H1 (cell line): ENCODE measurements at regions not wholly inside any gene's neighbourhood (a gene's known extent, or its start where the extent isn't known, plus 50 kb on each side); places are given as distances from the start of the nearest gene placed in this dataset.

Experiments used
- CTCF ChIA-PET: fragments of 300-600 bp; sonication (Branson Sonifier 250); formaldehyde crosslinking; loops from one replicate; lab custom pipeline; 2021; ENCODE audit not compliant: partially characterized antibody; lab: Charles Lee
- POLR2A ChIA-PET: fragments of 300-600 bp; sonication (Branson Sonifier 250); formaldehyde crosslinking; loops from one replicate; lab custom pipeline; 2021; ENCODE audit warnings: inconsistent platforms; ENCODE audit not compliant: partially characterized antibody; lab: Charles Lee
- DNase-seq, 2 experiments: peaks; one replicate each; pipeline versions ENCODE4 v3.0.0 to v3.0.0-alpha.2; 2010 to 2022; ENCODE audit warnings: low spot score in 2 of 2, low read depth in 1 of 2, mixed read lengths in 1 of 2
- FAIRE-seq: peaks from 2 replicates; lab custom pipeline; 2011; peaks lifted over from hg19 to GRCh38; lab: Jason Lieb, UNC
- H2AFZ ChIP-seq: 2 replicates; pipeline ENCODE4 v1.8.1; 2012; ENCODE audit warnings: low read length, inconsistent platforms
- H2AK5ac ChIP-seq: 2 replicates; pipeline ENCODE4 v1.6.1; 2013; ENCODE audit warnings: low read depth, low read length
- H2BK120ac ChIP-seq: replicated peaks from 2 replicates; pipeline ENCODE3; 2013; ENCODE audit warnings: low read depth, low read length, inconsistent platforms
- H2BK12ac ChIP-seq: 2 replicates; pipeline ENCODE4 v1.6.1; 2013; ENCODE audit warnings: low read depth, low read length
- H2BK15ac ChIP-seq: 2 replicates; pipeline ENCODE4 v1.6.1; 2013; ENCODE audit warnings: low read length
- H2BK20ac ChIP-seq: 2 replicates; pipeline ENCODE4 v1.6.1; 2013; ENCODE audit warnings: low read length
- H2BK5ac ChIP-seq: 2 replicates; pipeline ENCODE4 v1.6.1; 2013; ENCODE audit warnings: low read depth, low read length
- H3K14ac ChIP-seq: 2 replicates; pipeline ENCODE4 v1.6.1; 2013; ENCODE audit warnings: inconsistent platforms; ENCODE audit not compliant: insufficient read length
- H3K18ac ChIP-seq: 2 replicates; pipeline ENCODE4 v1.6.1; 2013; ENCODE audit warnings: low read length; ENCODE audit errors: extremely low read depth
- H3K23ac ChIP-seq: 2 replicates; pipeline ENCODE4 v1.6.1; 2013; ENCODE audit warnings: inconsistent platforms; ENCODE audit not compliant: insufficient read length
- H3K23me2 ChIP-seq: 2 replicates; pipeline ENCODE4 v1.6.1; 2013; ENCODE audit warnings: low read depth, low read length
- H3K27ac ChIP-seq: 2 replicates; pipeline ENCODE4 v1.6.1; 2011; ENCODE audit warnings: low read depth, low read length, inconsistent platforms
- H3K27me3 ChIP-seq, 4 experiments: replicated peaks in 1 of 4; 1 replicate in 1 of 4; 2 replicates in 3 of 4; pipeline versions ENCODE4 v1.6.1 to v1.8.1; 2011 to 2013; ENCODE audit warnings: low read length in 3 of 4, mild to moderate bottlenecking in 3 of 4, inconsistent platforms in 2 of 4, mixed read lengths in 2 of 4, moderate library complexity in 1 of 4; ENCODE audit not compliant: control insufficient read depth in 3 of 4, insufficient read depth in 3 of 4; ENCODE audit errors: extremely low read depth in 1 of 4
- H3K36me3 ChIP-seq, 4 experiments: 2 replicates each; pipeline versions ENCODE4 v1.6.1 to v1.8.1; 2011 to 2013; ENCODE audit warnings: mild to moderate bottlenecking in 4 of 4, low read length in 3 of 4, moderate library complexity in 2 of 4, control low read depth in 1 of 4, inconsistent platforms in 1 of 4; ENCODE audit not compliant: insufficient read depth in 4 of 4, control insufficient read depth in 2 of 4
- H3K4ac ChIP-seq: replicated peaks from 2 replicates; pipeline ENCODE3; 2013; ENCODE audit warnings: low read length, low read depth, mixed read lengths, inconsistent platforms; ENCODE audit not compliant: insufficient read length
- H3K4me1 ChIP-seq, 4 experiments: replicated peaks in 1 of 4; 1 replicate in 1 of 4; 2 replicates in 3 of 4; pipeline versions ENCODE4 v1.6.1 to v1.8.1; 2011 to 2013; ENCODE audit warnings: low read length in 3 of 4, inconsistent platforms in 2 of 4, mixed read lengths in 1 of 4; ENCODE audit not compliant: insufficient read depth in 4 of 4, control insufficient read depth in 3 of 4
- H3K4me2 ChIP-seq, 2 experiments: 2 replicates each; pipeline versions ENCODE4 v1.6.1 to v1.8.1; 2011 to 2013; ENCODE audit warnings: low read depth in 2 of 2, low read length in 2 of 2, control low read depth in 1 of 2, inconsistent platforms in 1 of 2, mild to moderate bottlenecking in 1 of 2; ENCODE audit not compliant: insufficient read depth in 1 of 2
- H3K4me3 ChIP-seq, 4 experiments: fragments of 200-600, 300-600 bp in 1 of 4; sonication (generic), shearing (Covaris generic), sonication (Bioruptor Twin) in 1 of 4; 2 replicates each; pipeline versions ENCODE4 v1.5.1 to v1.8.1; 2011 to 2016; ENCODE audit warnings: low read length in 4 of 4, low read depth in 3 of 4, control low read depth in 2 of 4, inconsistent platforms in 2 of 4, mild to moderate bottlenecking in 2 of 4, mixed read lengths in 1 of 4, moderate library complexity in 1 of 4; ENCODE audit not compliant: insufficient read depth in 2 of 4; ENCODE audit errors: extremely low read depth in 1 of 4
- H3K56ac ChIP-seq: replicated peaks from 2 replicates; pipeline ENCODE3; 2013; ENCODE audit warnings: low read depth, mild to moderate bottlenecking, mixed read lengths, low read length, inconsistent platforms; ENCODE audit not compliant: insufficient read length
- H3K79me1 ChIP-seq: 2 replicates; pipeline ENCODE4 v1.6.1; 2013; ENCODE audit warnings: low read depth, low read length, control low read depth
- H3K79me2 ChIP-seq, 2 experiments: 2 replicates each; pipeline versions ENCODE4 v1.6.1 to v1.8.1; 2012 to 2013; ENCODE audit warnings: low read length in 2 of 2, mild to moderate bottlenecking in 2 of 2, inconsistent platforms in 1 of 2; ENCODE audit not compliant: insufficient read depth in 2 of 2, control insufficient read depth in 1 of 2
- H3K9ac ChIP-seq, 4 experiments: replicated peaks in 1 of 4; 1 replicate in 1 of 4; 2 replicates in 3 of 4; pipeline versions ENCODE4 v1.6.1 to v1.8.1; 2011 to 2013; ENCODE audit warnings: low read depth in 3 of 4, low read length in 3 of 4, control low read depth in 2 of 4, mild to moderate bottlenecking in 2 of 4, moderate library complexity in 2 of 4, inconsistent platforms in 1 of 4; ENCODE audit errors: extremely low read depth in 1 of 4
- H3K9me3 ChIP-seq, 2 experiments: 2 replicates each; pipeline versions ENCODE4 v1.6.1 to v1.8.1; 2012 to 2013; ENCODE audit warnings: mild to moderate bottlenecking in 2 of 2, moderate library complexity in 2 of 2, control low read depth in 1 of 2, inconsistent platforms in 1 of 2, low read depth in 1 of 2, low read length in 1 of 2, mixed read lengths in 1 of 2; ENCODE audit not compliant: insufficient read depth in 2 of 2
- H4K20me1 ChIP-seq, 2 experiments: replicated peaks in 1 of 2; 2 replicates each; pipeline versions ENCODE3 to v1.8.1; 2011 to 2013; ENCODE audit warnings: inconsistent platforms in 2 of 2, low read length in 2 of 2, mild to moderate bottlenecking in 1 of 2; ENCODE audit not compliant: insufficient read depth in 2 of 2, control insufficient read depth in 1 of 2
- H4K5ac ChIP-seq: 2 replicates; pipeline ENCODE4 v1.6.1; 2013; ENCODE audit warnings: low read length, low read depth, mixed read lengths, inconsistent platforms; ENCODE audit not compliant: insufficient read length
- H4K8ac ChIP-seq: 2 replicates; pipeline ENCODE4 v1.8.0; 2013; ENCODE audit warnings: mild to moderate bottlenecking, moderate library complexity, low read length, inconsistent platforms; ENCODE audit not compliant: insufficient read depth; ENCODE audit errors: extremely low read depth
- H4K91ac ChIP-seq: replicated peaks from 2 replicates; pipeline ENCODE3; 2013; ENCODE audit warnings: low read length, mixed read lengths, inconsistent platforms; ENCODE audit not compliant: insufficient read length
- BRCA1 ChIP-seq: IDR thresholded peaks from 2 replicates; pipeline ENCODE4 v1.6.1; 2012; ENCODE audit warnings: low read depth, low read length, improper control_type of control experiment
- CBX8 ChIP-seq: fragments of 300-800, 300-1000 bp; sonication (generic); IDR thresholded peaks from 2 replicates; pipeline ENCODE4 v1.7.1; 2016; ENCODE audit warnings: low read depth, low read length, borderline replicate concordance
- CTBP2 ChIP-seq: IDR thresholded peaks from 2 replicates; pipeline ENCODE4 v1.7.0; 2011; ENCODE audit warnings: borderline replicate concordance, mild to moderate bottlenecking, moderate library complexity, mixed read lengths, low read length; ENCODE audit not compliant: insufficient read depth, insufficient read length
- EP300 ChIP-seq, 2 experiments: IDR thresholded peaks; 1 replicate in 1 of 2; 2 replicates in 1 of 2; pipeline ENCODE4 v1.6.1; 2011 to 2012; ENCODE audit warnings: low read depth in 2 of 2, low read length in 2 of 2, mild to moderate bottlenecking in 2 of 2, borderline replicate concordance in 1 of 2, inconsistent platforms in 1 of 2, moderate library complexity in 1 of 2
- GABPA ChIP-seq: IDR thresholded peaks from 2 replicates; pipeline ENCODE4 v1.6.1; 2011; ENCODE audit warnings: mild to moderate bottlenecking, low read length, moderate library complexity, borderline replicate concordance; ENCODE audit not compliant: insufficient read depth
- HDAC2 ChIP-seq, 2 experiments: fragments of 300-600 bp in 1 of 2; sonication (generic) in 1 of 2; IDR thresholded peaks; 2 replicates each; pipeline ENCODE4 v1.6.1; 2011 to 2012; ENCODE audit warnings: low read depth in 2 of 2, low read length in 2 of 2, mild to moderate bottlenecking in 2 of 2, moderate library complexity in 2 of 2, borderline replicate concordance in 1 of 2, inconsistent platforms in 1 of 2
- KDM5A ChIP-seq: fragments of 200-600 bp; IDR thresholded peaks from 2 replicates; pipeline ENCODE4 v1.7.1; 2012; ENCODE audit warnings: mild to moderate bottlenecking, low read length, inconsistent platforms, mixed read lengths
- MAX ChIP-seq: IDR thresholded peaks from 2 replicates; pipeline ENCODE4 v1.6.1; 2012; ENCODE audit warnings: inconsistent platforms
- NANOG ChIP-seq: IDR thresholded peaks from 2 replicates; pipeline ENCODE4 v1.6.1; 2011; ENCODE audit warnings: low read length, low read depth, mild to moderate bottlenecking, inconsistent platforms; ENCODE audit not compliant: insufficient read depth, poor library complexity, severe bottlenecking
- RAD21 ChIP-seq, 2 experiments: IDR thresholded peaks in 1 of 2; conservative IDR thresholded peaks in 1 of 2; 2 replicates each; pipeline ENCODE4 v1.6.1; 2011; ENCODE audit warnings: low read depth in 2 of 2, low read length in 2 of 2, improper control_type of control experiment in 1 of 2, inconsistent platforms in 1 of 2, mild to moderate bottlenecking in 1 of 2, moderate library complexity in 1 of 2
- SP1 ChIP-seq: IDR thresholded peaks from 2 replicates; pipeline ENCODE4 v1.6.1; 2011; ENCODE audit warnings: low read depth, low read length
- WGBS, 2 experiments: shearing (Covaris generic) in 1 of 2; methylation state at CpG; one replicate each; pipeline versions ENCODE4 v1.1.6 to v1.1.7; 2013 to 2015; ENCODE audit warnings: low lambda C conversion rate in 2 of 2, mixed read lengths in 2 of 2, inconsistent platforms in 1 of 2, low coverage in 1 of 2, missing lambda C conversion rate in 1 of 2; ENCODE audit not compliant: insufficient replicate concordance in 2 of 2, insufficient coverage in 1 of 2, insufficient read length in 1 of 2; ENCODE audit errors: extremely low coverage in 1 of 2, missing lambda C conversion rate in 1 of 2; 5-methylcytosine and 5-hydroxymethylcytosine counted together

- no peak overlapping the region for H3K27ac ChIP-seq
- no peaks in the 10 kb centered on the region for H3K79me1 ChIP-seq
- no peak overlapping the region for H3K14ac ChIP-seq
- H4K5ac ChIP-seq: no peak overlapping the region
- H2AK5ac ChIP-seq: no peak overlapping the region
- H2BK120ac ChIP-seq: no peak overlapping the region
- no peaks in the 10 kb centered on the region for H3K36me3 ChIP-seq
- POLR2A ChIA-PET: interaction anchor here (0.5 kb wide), 1 partner anchor 13 kb away, joined by 3 read pairs; no protein-coding TSS in a partner anchor
- no peaks in the 10 kb centered on the region for H3K27me3 ChIP-seq
- no peaks in the 10 kb centered on the region for H3K79me2 ChIP-seq
- no peak overlapping the region for H3K9ac ChIP-seq
- no peak overlapping the region for H2BK5ac ChIP-seq
- H2BK15ac ChIP-seq: no peak overlapping the region
- H3K23me2 ChIP-seq: no peaks in the 10 kb centered on the region
- CTCF ChIA-PET: interaction anchor here (0.6 to 1.6 kb wide), 6 partner anchors 9 to 437 kb away, joined by 3 to 6 read pairs (median 3); no protein-coding TSS in a partner anchor
- H4K20me1 ChIP-seq: no peaks in the 10 kb centered on the region
- H3K18ac ChIP-seq: no peak overlapping the region
- TF ChIP-seq EP300 (IDR thresholded peaks at IDR 0.05; ENCODE audit: borderline replicate concordance in 1 of 2, low read depth in 2 of 2, low read length in 2 of 2) (no peak), GABPA (no peak), HDAC2 (IDR thresholded peaks at IDR 0.05; ENCODE audit: borderline replicate concordance in 1 of 2, low read depth in 2 of 2, low read length in 2 of 2) (no peak), RAD21 (IDR thresholded peaks at IDR 0.05 in 1 of 2, conservative IDR thresholded peaks at IDR 0.05 in 1 of 2; ENCODE audit: low read depth in 2 of 2, low read length in 2 of 2) (no peak), CBX8 (no peak), BRCA1 (no peak), NANOG (no peak), CTBP2 (no peak), MAX (no peak), KDM5A (no peak), SP1 (no peak)
- 91% methylated on average over 29 of the region's 29 CpGs; no CpG with 5 or more reads in 1 of the 2 experiments for WGBS, 2 experiments
- FAIRE-seq (no peak), DNase-seq (no peak)
- no peak overlapping the region for H3K56ac ChIP-seq
- H3K9me3 ChIP-seq: no peaks in the 10 kb centered on the region
- H3K23ac ChIP-seq: no peak overlapping the region
- H2BK20ac ChIP-seq: no peak overlapping the region
- H2BK12ac ChIP-seq: no peak overlapping the region
- H4K91ac ChIP-seq: no peak overlapping the region
- H3K4ac ChIP-seq: no peak overlapping the region
- no peaks in the 10 kb centered on the region for H3K4me1 ChIP-seq
- H3K4me3 ChIP-seq: no peak overlapping the region
- peak overlapping the region; percentile 18; the same call in 1 of the 2 replicates for H4K8ac ChIP-seq
- H2AFZ ChIP-seq: 0 out of 2 replicates have a peak overlapping the region, but pooled peaks have one; percentile 10
- no peak overlapping the region for H3K4me2 ChIP-seq
Observed at GRCh38 chr3:137509354-137510045, 254.6 kb upstream of the SOX14 start.
